Tibial artery (tissue), 4 donors: ENCODE measurements at regions not wholly inside any gene's neighbourhood (a gene's known extent, or its start where the extent isn't known, plus 50 kb on each side); places are given as distances from the start of the nearest gene placed in this dataset.
A peak's percentile ranks its signal among the peaks of the same experiment; 100 is the strongest.

ENCODE experiments used
- DNase-seq, 2 donors: peaks; one replicate each; pipeline ENCODE4 v3.0.0-alpha.2; 2019
- H3K27ac ChIP-seq, 2 donors: fragments of 200-600 bp; sonication (generic) in 1 of 2; 1 replicate in 1 of 2; 2 replicates in 1 of 2; pipeline ENCODE4 v1.5.1; 2018 to 2019; ENCODE audit warnings: mild to moderate bottlenecking in 1 of 2
- H3K27me3 ChIP-seq, 2 donors: fragments of 200-600 bp; sonication (generic) in 1 of 2; one replicate each; pipeline versions ENCODE4 v1.5.1 to v1.6.0; 2016 to 2019
- H3K36me3 ChIP-seq, 3 donors: fragments of 200-600 bp; sonication (generic) in 2 of 3; one replicate each; pipeline ENCODE4 v1.5.1; 2016 to 2019; ENCODE audit warnings: mild to moderate bottlenecking in 2 of 3
- H3K4me1 ChIP-seq, 4 donors: fragments of 200-600 bp; sonication (generic) in 2 of 4; 1 replicate in 3 of 4; 2 replicates in 1 of 4; pipeline ENCODE4 v1.5.1; 2016 to 2019
- H3K4me3 ChIP-seq, 2 donors: fragments of 200-600 bp; sonication (generic) in 1 of 2; 1 replicate in 1 of 2; 2 replicates in 1 of 2; pipeline ENCODE4 v1.5.1; 2018 to 2019; ENCODE audit warnings: mild to moderate bottlenecking in 2 of 2
- H3K9me3 ChIP-seq, 3 donors: fragments of 200-600 bp; sonication (generic) in 1 of 3; one replicate each; pipeline ENCODE4 v1.5.1; 2016 to 2019
- CTCF ChIP-seq, 2 experiments: fragments of 200-600 bp in 1 of 2; fragments of 450-650 bp in 1 of 2; IDR thresholded peaks; one replicate each; pipeline ENCODE4 v1.5.1; 2017 to 2019; ENCODE audit warnings: antibody characterized with exemption in 2 of 2, mild to moderate bottlenecking in 1 of 2, moderate library complexity in 1 of 2
- intact Hi-C: fragments of 100-400 bp; cut with DNase I; formaldehyde crosslinking; loops from one replicate; pipeline ENCODE4 v1.15.0; 2023; ENCODE audit warnings: low total_unique reads

- no peaks in the 10 kb centered on the region for H3K27me3 ChIP-seq
- no peaks in the 10 kb centered on the region for H3K36me3 ChIP-seq
- peak overlapping the region in 1 of 2 donors; percentile 7 for H3K27ac ChIP-seq
- H3K4me1 ChIP-seq: peaks cover 0 to 19% (median 7%) of the 10 kb centered on the region in 4 donors
- DNase-seq: peak; percentile 74 to 90
- H3K4me3 ChIP-seq: no peak overlapping the region
- no peaks in the 10 kb centered on the region for H3K9me3 ChIP-seq
- no peak for TF ChIP-seq CTCF (IDR thresholded peaks at IDR 0.05)
- intact Hi-C loops: no loop called here
Measured at GRCh38 chr1:221886743-221887414, 145.0 kb upstream of the DUSP10 start.

- H3K4me1 ChIP-seq: peaks cover 0 to 17% (median 7%) of the 10 kb centered on the region in 4 donors
- no peak for TF ChIP-seq CTCF (IDR thresholded peaks at IDR 0.05)
- H3K27me3 ChIP-seq: no peaks in the 10 kb centered on the region
- intact Hi-C loops: no loop called here
- no peaks in the 10 kb centered on the region for H3K36me3 ChIP-seq
- H3K27ac ChIP-seq: no peak overlapping the region
- DNase-seq: no peak
- H3K9me3 ChIP-seq: no peaks in the 10 kb centered on the region
- H3K4me3 ChIP-seq: no peak overlapping the region
Measured at GRCh38 chr1:221886311-221886710, 144.4 kb upstream of the DUSP10 start.

- Histone ChIP-seq H3K9me3 (no peaks in the 10 kb centered on the region), H3K4me1 (peaks cover 0 to 29% (median 7%) of the 10 kb centered on the region in 4 donors), H3K4me3 (no peak overlapping the region), H3K27me3 (no peaks in the 10 kb centered on the region), H3K36me3 (no peaks in the 10 kb centered on the region), H3K27ac (no peak overlapping the region)
- no peak for TF ChIP-seq CTCF (IDR thresholded peaks at IDR 0.05)
- no peak for DNase-seq
- intact Hi-C loops: no loop called here
Measured at GRCh38 chr1:221884821-221885220, 142.9 kb upstream of the DUSP10 start.

- no peak for TF ChIP-seq CTCF (IDR thresholded peaks at IDR 0.05)
- Histone ChIP-seq H3K4me3 (no peak overlapping the region), H3K27ac (no peak overlapping the region), H3K4me1 (peaks cover 0 to 23% (median 3%) of the 10 kb centered on the region in 4 donors), H3K9me3 (no peaks in the 10 kb centered on the region), H3K36me3 (no peaks in the 10 kb centered on the region), H3K27me3 (no peaks in the 10 kb centered on the region)
- no peak for DNase-seq
- intact Hi-C loops: no loop called here
Measured at GRCh38 chr1:221881805-221882581, 140.1 kb upstream of the DUSP10 start.

- intact Hi-C loops: no loop called here
- TF ChIP-seq CTCF (IDR thresholded peaks at IDR 0.05): no peak
Measured at GRCh38 chr1:221880182-221880581, 138.3 kb upstream of the DUSP10 start.

More at GRCh38 chr1:221880182-221880581, 138.3 kb upstream of the DUSP10 start:
- Histone ChIP-seq H3K9me3 (no peaks in the 10 kb centered on the region), H3K4me1 (peaks cover 0 to 14% (median 0%) of the 10 kb centered on the region in 4 donors), H3K4me3 (no peak overlapping the region), H3K36me3 (no peaks in the 10 kb centered on the region), H3K27ac (no peak overlapping the region), H3K27me3 (no peaks in the 10 kb centered on the region)
- DNase-seq: no peak
